ENCODE measurements at regions not wholly inside any gene's neighbourhood (a gene's known extent, or its start where the extent isn't known, plus 50 kb on each side); places are given as distances from the start of the nearest gene placed in this dataset.
"Not testable (repeated sequence)": the region's sequence is repeated elsewhere in the genome, so short reads cannot be mapped to it uniquely, and the experiment has no call there.

- DNase-seq: peak; percentile 27
Measured at GRCh38 chr1:178020968-178021640, 51.2 kb upstream of the SEC16B start.

- DNase-seq: no peak
Measured at GRCh38 chr1:178021950-178022349, 52.1 kb upstream of the SEC16B start.

DNA sequence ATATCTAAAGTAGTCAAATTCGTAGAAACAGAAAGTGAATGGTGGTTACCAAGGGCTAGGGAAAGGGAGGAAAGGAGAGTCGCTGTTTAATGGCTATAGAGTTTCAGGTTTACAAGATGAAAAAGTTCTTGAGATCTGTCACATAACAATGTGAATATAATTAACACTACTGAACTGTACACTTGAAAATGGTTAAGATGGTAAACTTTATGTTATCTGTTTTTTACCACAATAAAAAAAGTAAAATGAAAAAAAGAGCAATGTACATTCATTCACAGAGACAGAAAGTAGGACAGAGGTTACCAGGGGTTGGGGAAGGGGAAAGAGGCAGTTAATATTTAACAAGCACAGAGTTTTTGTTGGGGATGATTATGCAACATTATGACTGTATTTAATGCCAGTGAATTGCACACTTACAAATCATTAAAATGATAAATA is 53.3 kb upstream of the SEC16B start:
- DNase-seq: no peak

GRCh38 chr1:178024504-178024903 is 54.6 kb upstream of the SEC16B start:
- no peak for DNase-seq

GRCh38 chr1:178025613-178026356 is 55.9 kb upstream of the SEC16B start:
- DNase-seq: no peak

GRCh38 chr1:178028841-178029481 is 59.1 kb upstream of the SEC16B start:
- DNase-seq: no peak

- no peak for DNase-seq
Measured at GRCh38 chr1:178030467-178030866, 60.6 kb upstream of the SEC16B start.

DNA sequence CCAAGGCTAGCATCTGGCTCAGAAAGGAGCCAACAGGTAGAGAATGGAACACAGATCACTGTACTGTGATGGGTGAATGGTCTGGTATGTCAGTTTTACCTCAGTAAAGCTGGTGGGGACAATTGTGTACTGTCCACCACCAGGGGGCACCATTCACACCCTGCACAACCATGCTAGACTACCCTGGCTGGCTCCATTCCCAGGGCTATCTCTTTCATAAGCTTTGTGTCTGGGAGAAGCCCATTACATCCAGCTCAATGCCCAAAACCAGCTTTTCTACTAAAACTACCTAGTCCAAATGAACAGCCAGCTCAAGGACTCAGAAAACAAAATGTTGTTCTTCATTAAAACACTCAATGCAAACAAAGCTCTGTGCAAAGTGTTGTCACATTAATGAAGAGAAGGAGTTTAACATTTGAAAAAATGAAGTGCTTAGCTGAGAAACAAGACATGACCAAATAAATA is 62.0 kb upstream of the RASAL2 start:
- peak; percentile 83 for DNase-seq

DNA sequence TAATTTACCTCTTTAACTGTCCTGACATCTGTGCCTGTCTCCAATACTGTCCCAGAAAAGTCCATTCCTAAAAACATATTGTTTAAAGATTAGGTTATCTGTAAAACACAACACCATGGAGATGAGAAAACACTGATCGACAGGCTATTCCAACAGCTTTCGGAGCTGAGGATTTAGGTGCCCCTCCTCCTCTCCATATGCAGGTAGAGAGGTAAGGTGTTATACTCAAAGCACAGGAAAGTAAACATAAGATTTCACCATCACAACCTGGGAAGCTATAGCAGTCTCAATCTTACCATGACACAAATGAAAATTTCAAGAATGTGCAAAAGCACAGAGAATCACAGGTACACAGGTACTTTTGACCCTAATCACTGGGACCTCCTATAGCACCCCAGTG is 60.9 kb upstream of the RASAL2 start:
- DNase-seq: no peak

GRCh38 chr1:178034676-178035075 is 59.2 kb upstream of the RASAL2 start:
- DNase-seq: no peak

- DNase-seq: no peak
Measured at GRCh38 chr1:178036090-178036489, 57.8 kb upstream of the RASAL2 start.

DNA sequence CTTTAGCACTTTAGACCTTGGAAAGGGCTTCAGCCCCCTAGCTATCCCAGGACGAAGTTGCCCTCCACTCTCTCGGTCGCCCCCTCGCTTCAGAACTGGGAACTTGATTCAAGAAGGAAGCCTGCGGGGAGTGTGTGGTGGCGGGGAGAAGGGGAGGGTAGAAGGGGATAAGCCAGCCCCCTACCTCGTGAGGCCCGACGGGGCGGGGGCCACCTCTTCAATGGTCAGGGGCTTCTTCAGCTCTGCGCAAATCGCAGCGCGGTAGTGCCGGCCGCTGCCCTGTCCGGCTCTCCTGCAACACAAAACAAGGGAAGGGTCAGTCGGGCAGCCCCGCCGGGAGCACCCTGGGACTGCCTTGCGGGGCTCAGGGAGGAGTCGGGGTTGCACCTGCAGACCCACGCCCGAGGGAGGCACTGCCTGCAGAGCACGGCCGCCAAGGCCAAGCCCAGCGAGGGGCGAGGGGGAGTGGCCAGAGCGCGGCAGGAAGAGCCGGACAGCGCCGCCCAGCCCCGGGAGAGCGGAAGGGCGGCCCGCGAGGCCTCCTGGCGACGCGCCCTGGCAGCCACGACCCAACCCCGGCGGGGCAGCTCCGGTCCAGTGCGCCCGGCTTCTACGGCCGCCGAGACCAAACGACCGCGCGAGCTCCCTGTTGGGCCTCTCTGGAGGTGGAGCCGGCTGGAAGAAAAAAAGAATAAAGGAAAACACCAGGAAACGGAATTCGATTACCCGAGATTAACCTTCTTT is 56.2 kb upstream of the RASAL2 start:
- DNase-seq: peak; percentile 75

DNA sequence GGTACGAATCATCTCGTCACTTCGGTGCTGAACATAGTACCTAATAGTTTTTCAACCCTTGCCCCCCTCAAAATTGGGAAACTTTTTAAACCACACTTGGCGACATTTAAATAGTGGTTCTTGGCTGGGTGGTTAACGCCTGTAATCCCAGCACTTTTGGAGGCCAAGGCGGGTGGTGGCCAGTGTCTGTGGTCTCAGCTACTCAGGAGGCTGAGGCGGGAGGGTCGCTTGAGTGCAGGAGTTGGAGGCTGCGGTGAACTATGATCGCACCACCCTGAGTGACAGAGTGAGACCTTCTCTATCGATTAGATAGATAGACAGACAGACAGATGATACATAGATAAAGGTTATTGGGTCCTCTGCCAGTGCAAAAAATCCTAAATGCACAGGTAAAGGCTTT is 55.5 kb upstream of the RASAL2 start:
- DNase-seq: no peak

DNA sequence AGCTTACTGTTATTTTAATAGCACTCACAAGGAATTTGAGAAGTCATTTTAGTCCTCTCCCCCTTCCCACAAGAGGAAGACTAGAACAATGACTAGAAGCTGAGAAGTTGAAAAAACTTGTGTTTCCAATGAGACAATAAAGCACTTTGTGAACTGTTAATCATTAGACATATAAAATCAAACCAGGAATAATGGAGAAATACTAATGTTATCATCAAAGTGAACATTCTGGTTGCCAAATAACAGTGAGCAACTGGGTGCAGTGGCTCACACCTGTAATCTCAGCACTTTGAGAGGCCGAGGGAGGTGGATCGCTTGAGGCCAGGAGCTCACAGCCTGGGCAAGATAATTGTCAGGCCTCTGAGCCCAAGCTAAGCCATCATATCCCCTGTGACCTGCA is 54.0 kb upstream of the RASAL2 start:
- no peak for DNase-seq

DNA sequence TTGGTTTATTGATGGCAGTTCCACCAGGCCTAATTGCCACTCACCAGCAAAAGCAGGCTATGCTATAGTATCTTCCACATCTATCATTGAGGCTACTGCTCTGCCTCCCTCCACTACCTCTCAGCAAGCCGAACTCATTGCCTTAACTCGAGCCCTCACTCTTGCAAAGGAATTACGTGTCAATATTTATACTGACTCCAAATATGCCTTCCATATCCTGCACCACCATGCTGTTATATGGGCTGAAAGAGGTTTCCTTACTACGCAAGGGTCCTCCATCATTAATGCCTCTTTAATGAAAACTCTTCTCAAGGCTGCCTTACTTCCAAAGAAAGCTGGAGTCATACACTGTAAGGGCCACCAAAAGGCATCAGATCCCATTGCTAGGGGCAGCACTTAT is 50.0 kb upstream of the RASAL2 start:
- not testable (repeated sequence) for DNase-seq

Data from NCI-H1092 treated with DMSO at 0.1 percent for 48 hours (cell line).